RWPE2 (cell line): ENCODE measurements at regions not wholly inside any gene's neighbourhood (a gene's known extent, or its start where the extent isn't known, plus 50 kb on each side); places are given as distances from the start of the nearest gene placed in this dataset.
"Not testable (repeated sequence)": the region's sequence is repeated elsewhere in the genome, so short reads cannot be mapped to it uniquely, and the experiment has no call there.

Experiments used
- ATAC-seq: fragments of 200-7000 bp; cut with Tn5 transposase; 3 replicates; pipeline ENCODE4 v1.9.1; 2021; ENCODE audit warnings: low read depth
- DNase-seq: peaks from one replicate; pipeline ENCODE4 v3.0.0-alpha.2; 2020; ENCODE audit warnings: low spot score
- H3K27ac ChIP-seq: fragments of 450-650 bp; 2 replicates; pipeline ENCODE4 v1.5.1; 2017; ENCODE audit warnings: mild to moderate bottlenecking; ENCODE audit not compliant: poor library complexity, severe bottlenecking
- H3K27me3 ChIP-seq: fragments of 250-450 bp; sonication (Bioruptor Pico); 2 replicates; pipeline ENCODE4 v1.5.1; 2021; ENCODE audit warnings: mild to moderate bottlenecking, moderate library complexity; ENCODE audit not compliant: insufficient read depth, poor library complexity, severe bottlenecking
- H3K36me3 ChIP-seq: fragments of 250-450 bp; sonication (Bioruptor Pico); 2 replicates; pipeline ENCODE4 v1.5.1; 2020; ENCODE audit warnings: low read depth, mild to moderate bottlenecking, moderate library complexity
- H3K4me1 ChIP-seq: fragments of 250-450 bp; sonication (Bioruptor Pico); 2 replicates; pipeline ENCODE4 v1.5.1; 2021; ENCODE audit warnings: mild to moderate bottlenecking, moderate library complexity; ENCODE audit not compliant: insufficient read depth, poor library complexity, severe bottlenecking
- H3K4me3 ChIP-seq: fragments of 250-450 bp; sonication (Bioruptor Pico); 2 replicates; pipeline ENCODE4 v1.5.1; 2021; ENCODE audit warnings: mild to moderate bottlenecking, moderate library complexity; ENCODE audit not compliant: severe bottlenecking
- H3K9me3 ChIP-seq: fragments of 250-450 bp; sonication (Bioruptor Pico); 2 replicates; pipeline ENCODE4 v1.5.1; 2021; ENCODE audit warnings: mild to moderate bottlenecking, moderate library complexity; ENCODE audit not compliant: severe bottlenecking
- CTCF ChIP-seq: fragments of 450-650 bp; IDR thresholded peaks from one replicate; pipeline ENCODE4 v1.5.1; 2017; ENCODE audit warnings: mild to moderate bottlenecking, moderate library complexity; ENCODE audit not compliant: poor library complexity, severe bottlenecking

DNA sequence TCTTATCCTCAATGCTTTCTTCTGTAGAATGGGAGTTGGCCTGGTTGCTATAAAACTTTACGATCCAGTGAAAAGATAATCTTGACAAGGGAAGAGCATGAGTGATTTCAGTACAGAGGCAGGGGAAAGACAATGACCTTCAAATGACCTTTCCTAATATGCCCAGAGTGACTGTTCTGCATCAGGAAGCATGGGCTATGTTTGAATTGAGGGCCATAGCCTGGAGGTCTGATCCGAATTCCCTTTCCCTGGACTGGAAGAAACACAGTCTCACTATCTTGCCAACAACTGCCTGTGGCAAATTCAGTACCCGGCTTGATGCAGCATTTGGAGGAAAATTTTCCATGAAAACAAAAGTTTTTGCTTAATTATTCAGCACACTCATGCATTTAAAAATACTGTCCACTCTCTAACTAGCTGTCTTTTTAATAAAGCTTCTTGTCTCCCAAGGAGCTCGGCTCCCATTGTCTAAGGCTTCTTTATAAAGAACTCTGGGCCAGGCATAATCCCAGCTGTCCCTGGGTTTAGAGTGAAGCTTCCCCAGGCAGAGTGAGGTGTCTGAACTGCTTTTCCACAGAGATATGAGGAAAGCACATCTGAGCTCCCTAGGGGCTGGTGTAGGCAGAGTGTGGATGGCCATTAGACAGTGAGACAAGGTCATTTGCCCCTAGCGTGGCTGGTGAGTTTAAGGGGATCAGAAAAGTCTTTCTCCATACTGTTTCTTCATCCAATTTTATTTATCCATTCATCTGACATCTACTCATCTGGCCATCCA lies 132.7 kb upstream of the CADM1 start:
- no peak overlapping the region for H3K27ac ChIP-seq
- no peak for ATAC-seq
- no peak for DNase-seq
- H3K27me3 ChIP-seq = no peaks in the 10 kb centered on the region
- no peaks in the 10 kb centered on the region for H3K9me3 ChIP-seq
- no peaks in the 10 kb centered on the region for H3K36me3 ChIP-seq
- H3K4me3 ChIP-seq = no peak overlapping the region
- TF ChIP-seq CTCF = no peak
- H3K4me1 ChIP-seq = no peaks in the 10 kb centered on the region

DNA sequence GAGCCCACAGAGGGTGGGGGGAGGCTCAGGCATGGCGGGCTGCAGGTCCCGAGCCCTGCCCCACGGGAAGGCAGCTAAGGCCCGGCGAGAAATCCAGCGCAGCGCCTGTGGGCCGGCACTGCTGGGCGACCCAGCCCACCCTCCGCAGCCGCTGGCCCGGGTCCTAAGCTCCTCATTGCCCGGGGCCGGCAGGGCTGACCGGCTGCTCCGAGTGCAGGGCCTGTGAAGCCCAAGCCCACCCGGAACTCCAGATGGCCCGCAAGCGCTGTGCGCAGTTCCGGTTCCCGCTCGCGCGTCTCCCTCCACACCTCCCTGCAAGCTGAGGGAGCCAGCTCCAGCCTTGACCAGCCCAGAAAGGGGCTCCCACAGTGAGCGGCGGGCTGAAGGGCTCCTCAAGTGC lies 129.8 kb upstream of the CADM1 start:
- H3K27me3 ChIP-seq, H3K4me1 ChIP-seq, H3K27ac ChIP-seq, H3K9me3 ChIP-seq, DNase-seq, H3K4me3 ChIP-seq, H3K36me3 ChIP-seq, ATAC-seq: not testable (repeated sequence)

GRCh38 chr11:115632061-115632460 lies 127.8 kb upstream of the CADM1 start:
- Histone ChIP-seq H3K4me3 (no peak overlapping the region), H3K4me1 (no peaks in the 10 kb centered on the region), H3K9me3 (no peaks in the 10 kb centered on the region), H3K27ac (no peak overlapping the region), H3K27me3 (no peaks in the 10 kb centered on the region), H3K36me3 (no peaks in the 10 kb centered on the region)
- ATAC-seq (no peak), DNase-seq (no peak)
- no peak for TF ChIP-seq CTCF

- no peak for DNase-seq
- ATAC-seq = no peak
- H3K27me3 ChIP-seq = no peaks in the 10 kb centered on the region
Observed at GRCh38 chr11:115631609-115632008, 127.4 kb upstream of the CADM1 start.

GRCh38 chr11:115630214-115630613 lies 126.0 kb upstream of the CADM1 start:
- Histone ChIP-seq H3K9me3 (no peaks in the 10 kb centered on the region), H3K4me1 (no peaks in the 10 kb centered on the region), H3K27me3 (peaks cover under 1% of the 10 kb centered on the region), H3K36me3 (no peaks in the 10 kb centered on the region), H3K4me3 (no peak overlapping the region), H3K27ac (no peak overlapping the region)
- DNase-seq = no peak
- no peak for ATAC-seq
- no peak for TF ChIP-seq CTCF

More at GRCh38 chr11:115631609-115632008, 127.4 kb upstream of the CADM1 start:
- H3K4me3 ChIP-seq = no peak overlapping the region
- H3K9me3 ChIP-seq = no peaks in the 10 kb centered on the region
- no peak overlapping the region for H3K27ac ChIP-seq
- no peaks in the 10 kb centered on the region for H3K4me1 ChIP-seq
- H3K36me3 ChIP-seq = no peaks in the 10 kb centered on the region
- TF ChIP-seq CTCF = no peak
